H9 (cell line): ENCODE measurements at regions not wholly inside any gene's neighbourhood (a gene's known extent, or its start where the extent isn't known, plus 50 kb on each side); places are given as distances from the start of the nearest gene placed in this dataset.

ENCODE experiments used
- DNase-seq: peaks from one replicate; pipeline ENCODE4 v3.0.0-alpha.2; 2017
- H2AFZ ChIP-seq: one replicate; pipeline ENCODE4 v1.6.1; 2013; ENCODE audit warnings: mild to moderate bottlenecking, low read length, control low read depth, moderate library complexity
- H2AK5ac ChIP-seq: 2 replicates; pipeline ENCODE4 v1.6.1; 2013; ENCODE audit warnings: low read length, control low read depth, mixed read lengths; ENCODE audit not compliant: insufficient read length
- H2BK120ac ChIP-seq: one replicate; pipeline ENCODE4 v1.6.1; 2013; ENCODE audit warnings: low read depth, mild to moderate bottlenecking, low read length, control low read depth, inconsistent platforms; ENCODE audit not compliant: poor library complexity, severe bottlenecking
- H2BK12ac ChIP-seq: 2 replicates; pipeline ENCODE4 v1.6.1; 2013; ENCODE audit warnings: low read length, control low read depth, mixed read lengths, low read depth; ENCODE audit not compliant: insufficient read length
- H2BK15ac ChIP-seq: 2 replicates; pipeline ENCODE4 v1.6.1; 2013; ENCODE audit warnings: low read depth, low read length, control low read depth
- H2BK20ac ChIP-seq: one replicate; pipeline ENCODE4 v1.6.1; 2013; ENCODE audit warnings: low read depth, mild to moderate bottlenecking, low read length, control low read depth, inconsistent platforms; ENCODE audit not compliant: poor library complexity, severe bottlenecking
- H2BK5ac ChIP-seq: 2 replicates; pipeline ENCODE4 v1.6.1; 2013; ENCODE audit warnings: low read length, control low read depth, mixed read lengths; ENCODE audit not compliant: insufficient read length
- H3K14ac ChIP-seq: 2 replicates; pipeline ENCODE4 v1.6.1; 2013; ENCODE audit warnings: low read length, control low read depth; ENCODE audit not compliant: insufficient read depth
- H3K18ac ChIP-seq: 2 replicates; pipeline ENCODE4 v1.6.1; 2013; ENCODE audit warnings: low read depth, mild to moderate bottlenecking, mixed read lengths, low read length, control low read depth; ENCODE audit not compliant: insufficient read length
- H3K23ac ChIP-seq: 2 replicates; pipeline ENCODE4 v1.6.1; 2013; ENCODE audit warnings: low read length, control low read depth, mixed read lengths, low read depth; ENCODE audit not compliant: insufficient read length
- H3K23me2 ChIP-seq: 2 replicates; pipeline ENCODE4 v1.6.1; 2013; ENCODE audit warnings: low read depth, mild to moderate bottlenecking, mixed read lengths, low read length, control low read depth; ENCODE audit not compliant: insufficient read length, poor library complexity, severe bottlenecking
- H3K27ac ChIP-seq: 2 replicates; pipeline ENCODE4 v1.5.1; 2013; ENCODE audit warnings: low read length, control low read depth, mixed read lengths, low read depth; ENCODE audit not compliant: insufficient read length
- H3K27me3 ChIP-seq: 2 replicates; pipeline ENCODE4 v1.6.1; 2013; ENCODE audit warnings: low read length, control low read depth, inconsistent platforms; ENCODE audit not compliant: insufficient read depth
- H3K4ac ChIP-seq: 2 replicates; pipeline ENCODE4 v1.6.1; 2013; ENCODE audit warnings: low read depth, mild to moderate bottlenecking, control low read depth, inconsistent platforms, low read length, moderate library complexity
- H3K4me1 ChIP-seq: 2 replicates; pipeline ENCODE4 v1.6.1; 2013; ENCODE audit warnings: low read length, control low read depth, inconsistent platforms; ENCODE audit not compliant: insufficient read depth
- H3K4me2 ChIP-seq: 2 replicates; pipeline ENCODE4 v1.6.1; 2013; ENCODE audit warnings: low read length, control low read depth, mixed read lengths; ENCODE audit not compliant: insufficient read length, insufficient read depth
- H3K56ac ChIP-seq: 2 replicates; pipeline ENCODE4 v1.6.1; 2013; ENCODE audit warnings: low read depth, mild to moderate bottlenecking, mixed read lengths, low read length, control low read depth; ENCODE audit not compliant: insufficient read length
- H3K79me1 ChIP-seq: 2 replicates; pipeline ENCODE4 v1.6.1; 2013; ENCODE audit warnings: low read depth, mild to moderate bottlenecking, moderate library complexity, low read length, control low read depth, inconsistent platforms; ENCODE audit not compliant: insufficient read depth, poor library complexity, severe bottlenecking
- H3K79me2 ChIP-seq: 2 replicates; pipeline ENCODE4 v1.6.1; 2013; ENCODE audit warnings: low read length, control low read depth, inconsistent platforms; ENCODE audit not compliant: insufficient read depth
- H3K9ac ChIP-seq: 2 replicates; pipeline ENCODE4 v1.6.1; 2013; ENCODE audit warnings: low read length, control low read depth, mixed read lengths; ENCODE audit not compliant: insufficient read length; ENCODE audit errors: extremely low read depth
- H3K9me3 ChIP-seq: one replicate; pipeline ENCODE4 v1.6.1; 2013; ENCODE audit warnings: low read depth, low read length, inconsistent platforms; ENCODE audit not compliant: control insufficient read depth
- H3T11ph ChIP-seq: one replicate; pipeline ENCODE4 v1.6.1; 2013; ENCODE audit warnings: mild to moderate bottlenecking, low read length, control low read depth, inconsistent platforms
- H4K20me1 ChIP-seq: one replicate; pipeline ENCODE4 v1.6.1; 2013; ENCODE audit not compliant: control insufficient read depth, insufficient read length, insufficient read depth
- H4K5ac ChIP-seq: 2 replicates; pipeline ENCODE4 v1.6.1; 2013; ENCODE audit warnings: low read depth, mild to moderate bottlenecking, mixed read lengths, low read length, control low read depth; ENCODE audit not compliant: insufficient read length
- H4K8ac ChIP-seq: replicated peaks from 2 replicates; pipeline ENCODE4 v1.6.1; 2013; ENCODE audit warnings: low read length, control low read depth, mixed read lengths, low read depth; ENCODE audit not compliant: insufficient read length
- H4K91ac ChIP-seq: 2 replicates; pipeline ENCODE4 v1.6.1; 2013; ENCODE audit warnings: low read depth, mild to moderate bottlenecking, moderate library complexity, mixed read lengths, low read length, control low read depth; ENCODE audit not compliant: insufficient read length
- H3K27ac Mint-ChIP-seq, 3 experiments: 2 replicates in 2 of 3; 3 replicates in 1 of 3; pipeline ENCODE4 v1.8.0; 2020 to 2021; ENCODE audit warnings: mixed read lengths in 3 of 3, mild to moderate bottlenecking in 1 of 3, moderate library complexity in 1 of 3
- H3K27me3 Mint-ChIP-seq: 2 replicates; pipeline ENCODE4 v1.8.0; 2021; ENCODE audit warnings: low read depth, mild to moderate bottlenecking, moderate library complexity, mixed read lengths
- H3K36me3 Mint-ChIP-seq, 3 experiments: 2 replicates in 2 of 3; 3 replicates in 1 of 3; pipeline ENCODE4 v1.8.0; 2020 to 2021; ENCODE audit warnings: low read depth in 3 of 3, mixed read lengths in 3 of 3; ENCODE audit not compliant: insufficient read depth in 1 of 3
- H3K4me1 Mint-ChIP-seq, 2 experiments: 2 replicates each; pipeline ENCODE4 v1.8.0; 2020; ENCODE audit warnings: mixed read lengths in 2 of 2
- H3K4me3 Mint-ChIP-seq, 2 experiments: 2 replicates in 1 of 2; 3 replicates in 1 of 2; pipeline ENCODE4 v1.8.0; 2020 to 2021; ENCODE audit warnings: mild to moderate bottlenecking in 2 of 2, mixed read lengths in 2 of 2, moderate library complexity in 1 of 2
- H3K9me3 Mint-ChIP-seq, 2 experiments: 2 replicates in 1 of 2; 3 replicates in 1 of 2; pipeline ENCODE4 v1.8.0; 2020; ENCODE audit warnings: mild to moderate bottlenecking in 2 of 2, mixed read lengths in 2 of 2, moderate library complexity in 1 of 2
- CTCF ChIP-seq: fragments of 200-600 bp; sonication (generic); conservative IDR thresholded peaks from 3 replicates; pipeline ENCODE4 v1.8.0; 2021; ENCODE audit warnings: antibody characterized with exemption, mild to moderate bottlenecking
- WGBS: extraction: QIAGEN DNeasy Blood & Tissue Kit; methylation state at CpG from one replicate; pipeline ENCODE4 v1.1.7; 2013; ENCODE audit warnings: missing lambda C conversion rate, low lambda C conversion rate, mixed read lengths; ENCODE audit not compliant: insufficient read length; ENCODE audit errors: extremely low coverage; 5-methylcytosine and 5-hydroxymethylcytosine counted together

- Histone ChIP-seq H4K5ac (no peak overlapping the region), H4K8ac (no peak overlapping the region), H2BK12ac (no peak overlapping the region), H2AFZ (no peak overlapping the region), H3T11ph (no peak overlapping the region), H3K4me1 (no peaks in the 10 kb centered on the region), H2AK5ac (no peak overlapping the region), H3K4me2 (no peak overlapping the region), H2BK120ac (no peak overlapping the region), H4K91ac (no peak overlapping the region), H3K4ac (no peak overlapping the region), H2BK15ac (no peak overlapping the region), H2BK5ac (no peak overlapping the region), H4K20me1 (no peaks in the 10 kb centered on the region), H3K14ac (no peak overlapping the region), H3K9ac (no peak overlapping the region), H3K23me2 (no peaks in the 10 kb centered on the region), H3K27me3 (no peaks in the 10 kb centered on the region), H3K18ac (no peak overlapping the region), H2BK20ac (no peak overlapping the region), H3K79me2 (no peaks in the 10 kb centered on the region), H3K23ac (no peak overlapping the region), H3K56ac (no peak overlapping the region), H3K79me1 (no peaks in the 10 kb centered on the region), H3K27ac (no peak overlapping the region), H3K9me3 (no peaks in the 10 kb centered on the region)
- WGBS = no CpG with 5 or more reads among the region's 5 CpGs
- no peak for DNase-seq
- Mint-ChIP-seq H3K4me1 (peaks cover 0 to 2% of the 10 kb centered on the region in 2 experiments; a peak in 2 of 4 replicates), H3K27ac (no peak overlapping the region), H3K27me3 (no peaks in the 10 kb centered on the region), H3K36me3 (no peaks in the 10 kb centered on the region), H3K9me3 (no peaks in the 10 kb centered on the region; a peak in 1 of 5 replicates), H3K4me3 (no peak overlapping the region)
- TF ChIP-seq CTCF = no peak
These were observed 130.7 kb upstream of the SPHKAP start for GRCh38 chr2:228312172-228312571.
